Smooth muscle cell (in vitro differentiated cells): ENCODE measurements at regions not wholly inside any gene's neighbourhood (a gene's known extent, or its start where the extent isn't known, plus 50 kb on each side); places are given as distances from the start of the nearest gene placed in this dataset.

ENCODE experiments used
- DNase-seq: peaks from one replicate; lab custom pipeline; 2025; ENCODE audit not compliant: unreplicated experiment; lab: John Stamatoyannopoulos, UW
- H2AFZ ChIP-seq: fragments of 200-600 bp; sonication (generic); 2 replicates; pipeline ENCODE4 v1.6.0; 2016; ENCODE audit warnings: antibody characterized with exemption, low read depth, mild to moderate bottlenecking
- H3F3A ChIP-seq: fragments of 200-600 bp; sonication (generic); 2 replicates; pipeline ENCODE4 v1.6.0; 2017; ENCODE audit warnings: antibody characterized with exemption, low read depth
- H3K27ac ChIP-seq: fragments of 200-600 bp; sonication (generic); 2 replicates; pipeline ENCODE4 v1.5.1; 2016; ENCODE audit warnings: low read depth, mild to moderate bottlenecking
- H3K27me3 ChIP-seq: fragments of 200-600 bp; sonication (generic); 2 replicates; pipeline ENCODE4 v1.6.1; 2016; ENCODE audit warnings: low read depth, mild to moderate bottlenecking
- H3K36me3 ChIP-seq: fragments of 200-600 bp; sonication (generic); 2 replicates; pipeline ENCODE4 v1.5.1; 2016; ENCODE audit warnings: low read depth
- H3K4me1 ChIP-seq: fragments of 200-600 bp; sonication (generic); 2 replicates; pipeline ENCODE4 v1.5.1; 2016; ENCODE audit warnings: low read depth
- H3K4me2 ChIP-seq: fragments of 200-600 bp; sonication (generic); 2 replicates; pipeline ENCODE4 v1.6.0; 2016; ENCODE audit warnings: mild to moderate bottlenecking
- H3K4me3 ChIP-seq: fragments of 200-600 bp; sonication (generic); 2 replicates; pipeline ENCODE4 v1.5.1; 2016; ENCODE audit warnings: mild to moderate bottlenecking
- H3K79me2 ChIP-seq: fragments of 200-600 bp; sonication (generic); 2 replicates; pipeline ENCODE4 v1.6.0; 2016; ENCODE audit warnings: low read depth, mild to moderate bottlenecking
- H3K9ac ChIP-seq: fragments of 200-600 bp; sonication (generic); 2 replicates; pipeline ENCODE4 v1.6.0; 2016; ENCODE audit warnings: low read depth
- H3K9me3 ChIP-seq: fragments of 200-600 bp; sonication (generic); replicated peaks from 2 replicates; pipeline ENCODE4 v1.5.1; 2016; ENCODE audit warnings: low read depth
- H4K20me1 ChIP-seq: fragments of 200-600 bp; sonication (generic); 2 replicates; pipeline ENCODE4 v1.6.0; 2016; ENCODE audit warnings: low read depth
- CTCF ChIP-seq: fragments of 200-600 bp; sonication (generic); IDR thresholded peaks from 2 replicates; pipeline ENCODE4 v1.5.1; 2017; ENCODE audit warnings: borderline replicate concordance, mild to moderate bottlenecking, antibody characterized with exemption; ENCODE audit not compliant: insufficient read depth, poor library complexity, severe bottlenecking
- WGBS: methylation state at CpG from one replicate; pipeline ENCODE4 v1.1.7; 2016; ENCODE audit warnings: low lambda C conversion rate; 5-methylcytosine and 5-hydroxymethylcytosine counted together

GRCh38 chr11:131136486-131136885 lies 220.2 kb upstream of the SNX19 start:
- no peak overlapping the region for H3K27ac ChIP-seq

GRCh38 chr11:131137046-131137445 lies 220.8 kb upstream of the SNX19 start:
- H3K4me2 ChIP-seq, result no peak overlapping the region
- no peak for DNase-seq
- no peak overlapping the region for H3K9ac ChIP-seq
- no peaks in the 10 kb centered on the region for H3K27me3 ChIP-seq
- no peaks in the 10 kb centered on the region for H3K79me2 ChIP-seq
- H3K36me3 ChIP-seq, result no peaks in the 10 kb centered on the region
- H4K20me1 ChIP-seq, result no peaks in the 10 kb centered on the region
- H3F3A ChIP-seq, result no peaks in the 10 kb centered on the region
- no peak overlapping the region for H3K4me3 ChIP-seq
- H2AFZ ChIP-seq, result no peak overlapping the region
- WGBS, result 83% methylated on average over 2 of the region's 2 CpGs
- TF ChIP-seq CTCF, result no peak
- H3K27ac ChIP-seq, result no peak overlapping the region
- no peaks in the 10 kb centered on the region for H3K9me3 ChIP-seq
- no peaks in the 10 kb centered on the region for H3K4me1 ChIP-seq

More at GRCh38 chr11:131136486-131136885, 220.2 kb upstream of the SNX19 start:
- no peak overlapping the region for H3K4me3 ChIP-seq
- WGBS, result no CpG with 5 or more reads among the region's 1 CpG
- no peaks in the 10 kb centered on the region for H3K79me2 ChIP-seq
- H3K4me2 ChIP-seq, result no peak overlapping the region
- no peak for DNase-seq
- H3K9me3 ChIP-seq, result no peaks in the 10 kb centered on the region
- no peaks in the 10 kb centered on the region for H3F3A ChIP-seq
- no peak for TF ChIP-seq CTCF
- H3K27me3 ChIP-seq, result no peaks in the 10 kb centered on the region
- H3K36me3 ChIP-seq, result no peaks in the 10 kb centered on the region
- no peak overlapping the region for H3K9ac ChIP-seq
- H2AFZ ChIP-seq, result no peak overlapping the region
- no peaks in the 10 kb centered on the region for H4K20me1 ChIP-seq
- no peaks in the 10 kb centered on the region for H3K4me1 ChIP-seq

GRCh38 chr11:131138731-131139130 lies 222.5 kb upstream of the SNX19 start:
- H3K4me2 ChIP-seq, result no peak overlapping the region
- H3K27ac ChIP-seq, result no peak overlapping the region
- H3K9me3 ChIP-seq, result no peaks in the 10 kb centered on the region
- no peak overlapping the region for H3K4me3 ChIP-seq
- no peaks in the 10 kb centered on the region for H3K79me2 ChIP-seq
- no peak overlapping the region for H3K9ac ChIP-seq
- WGBS, result 78% methylated on average over 4 of the region's 4 CpGs
- no peaks in the 10 kb centered on the region for H3K4me1 ChIP-seq
- no peak for DNase-seq
- no peaks in the 10 kb centered on the region for H3K36me3 ChIP-seq
- no peak for TF ChIP-seq CTCF
- H3F3A ChIP-seq, result no peaks in the 10 kb centered on the region
- H3K27me3 ChIP-seq, result no peaks in the 10 kb centered on the region
- no peak overlapping the region for H2AFZ ChIP-seq
- H4K20me1 ChIP-seq, result no peaks in the 10 kb centered on the region

- Histone ChIP-seq H3F3A (no peaks in the 10 kb centered on the region), H3K4me1 (no peaks in the 10 kb centered on the region), H3K36me3 (no peaks in the 10 kb centered on the region), H3K79me2 (no peaks in the 10 kb centered on the region), H3K4me2 (no peak overlapping the region), H3K9me3 (no peaks in the 10 kb centered on the region), H4K20me1 (no peaks in the 10 kb centered on the region), H3K9ac (no peak overlapping the region), H2AFZ (no peak overlapping the region), H3K27ac (no peak overlapping the region), H3K27me3 (peaks cover 4% of the 10 kb centered on the region), H3K4me3 (no peak overlapping the region)
- 86% methylated on average over 5 of the region's 5 CpGs for WGBS
- no peak for DNase-seq
- TF ChIP-seq CTCF, result no peak
These were observed 224.6 kb upstream of the NTM start for GRCh38 chr11:131145791-131146190.
